ENCODE measurements at regions not wholly inside any gene's neighbourhood (a gene's known extent, or its start where the extent isn't known, plus 50 kb on each side); places are given as distances from the start of the nearest gene placed in this dataset.

DNA sequence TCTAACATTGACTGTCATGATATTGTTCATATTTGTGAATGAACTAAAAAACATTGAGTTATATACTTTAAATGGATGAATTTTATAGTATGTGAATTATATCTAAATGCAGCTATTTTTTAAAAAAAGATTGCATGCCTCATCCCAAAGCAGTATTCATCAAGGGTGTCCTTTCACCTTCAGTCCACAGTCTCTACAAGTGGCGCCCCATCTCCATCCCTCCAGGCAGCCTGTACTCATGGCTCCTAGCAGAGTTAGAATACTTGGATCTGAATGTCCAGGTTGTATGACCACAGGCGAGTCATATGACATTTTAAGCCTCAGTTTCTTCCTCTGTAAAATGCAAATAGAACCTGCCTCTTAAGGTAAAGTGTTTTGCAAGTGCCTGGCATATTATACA, 69.8 kb downstream of the TMEM100 start:
- H3K4me3 ChIP-seq (ENCODE audit: low read depth, low read length): no peak overlapping the region
- H3K36me3 ChIP-seq (ENCODE audit: control insufficient read depth, insufficient read depth, low read length): no peaks in the 10 kb centered on the region
- no peak overlapping the region for H3K27ac ChIP-seq (ENCODE audit: low read depth, low read length)
- no peak overlapping the region for H3K9ac ChIP-seq (ENCODE audit: low read depth, low read length)
- H3K27me3 ChIP-seq (ENCODE audit: control insufficient read depth, insufficient read depth, low read length): no peaks in the 10 kb centered on the region
- H3K4me1 ChIP-seq (ENCODE audit: control insufficient read depth, insufficient read depth, low read length): peaks cover 3% of the 10 kb centered on the region; the same call in 1 of the 2 replicates
- H3K9me3 ChIP-seq (ENCODE audit: control insufficient read depth, insufficient read depth, low read length): no peaks in the 10 kb centered on the region

DNA sequence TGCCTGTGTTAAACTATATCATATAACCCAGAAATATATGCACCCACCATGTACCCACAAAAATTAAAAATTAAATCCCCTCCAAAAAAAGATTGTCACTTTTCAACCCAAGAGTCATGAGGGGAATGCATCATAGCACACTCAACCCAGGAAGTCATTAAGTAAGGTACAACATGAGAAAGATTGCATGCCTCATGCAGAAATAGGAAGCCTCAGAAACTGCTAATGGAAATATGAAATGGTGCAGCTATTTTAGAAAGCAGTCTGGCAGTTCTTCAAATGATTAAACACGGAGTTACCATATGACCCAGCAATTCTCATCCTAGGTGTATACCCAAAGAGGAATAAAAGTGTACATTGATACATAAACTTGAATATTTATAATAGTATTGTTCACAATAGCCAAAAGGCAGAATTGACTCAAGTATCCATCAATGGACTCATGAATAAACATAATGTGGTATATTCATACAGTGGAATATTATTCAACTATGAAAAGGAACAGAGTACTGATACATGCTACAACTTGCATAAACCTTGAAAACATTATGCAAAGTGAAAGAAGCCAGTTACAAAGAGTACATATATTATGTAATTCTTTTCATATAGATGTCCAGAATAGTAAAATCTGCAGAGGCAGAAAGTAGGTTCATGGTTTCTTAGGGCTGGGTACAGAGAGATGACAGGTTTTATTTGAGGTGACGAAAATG, 70.4 kb downstream of the TMEM100 start:
- H3K36me3 ChIP-seq (ENCODE audit: control insufficient read depth, insufficient read depth, low read length): no peaks in the 10 kb centered on the region
- no peak overlapping the region for H3K27ac ChIP-seq (ENCODE audit: low read depth, low read length)
- H3K9ac ChIP-seq (ENCODE audit: low read depth, low read length): no peak overlapping the region
- H3K27me3 ChIP-seq (ENCODE audit: control insufficient read depth, insufficient read depth, low read length): no peaks in the 10 kb centered on the region
- no peaks in the 10 kb centered on the region for H3K9me3 ChIP-seq (ENCODE audit: control insufficient read depth, insufficient read depth, low read length)
- H3K4me3 ChIP-seq (ENCODE audit: low read depth, low read length): no peak overlapping the region
- peaks cover 3% of the 10 kb centered on the region; the same call in 1 of the 2 replicates for H3K4me1 ChIP-seq (ENCODE audit: control insufficient read depth, insufficient read depth, low read length)

DNA sequence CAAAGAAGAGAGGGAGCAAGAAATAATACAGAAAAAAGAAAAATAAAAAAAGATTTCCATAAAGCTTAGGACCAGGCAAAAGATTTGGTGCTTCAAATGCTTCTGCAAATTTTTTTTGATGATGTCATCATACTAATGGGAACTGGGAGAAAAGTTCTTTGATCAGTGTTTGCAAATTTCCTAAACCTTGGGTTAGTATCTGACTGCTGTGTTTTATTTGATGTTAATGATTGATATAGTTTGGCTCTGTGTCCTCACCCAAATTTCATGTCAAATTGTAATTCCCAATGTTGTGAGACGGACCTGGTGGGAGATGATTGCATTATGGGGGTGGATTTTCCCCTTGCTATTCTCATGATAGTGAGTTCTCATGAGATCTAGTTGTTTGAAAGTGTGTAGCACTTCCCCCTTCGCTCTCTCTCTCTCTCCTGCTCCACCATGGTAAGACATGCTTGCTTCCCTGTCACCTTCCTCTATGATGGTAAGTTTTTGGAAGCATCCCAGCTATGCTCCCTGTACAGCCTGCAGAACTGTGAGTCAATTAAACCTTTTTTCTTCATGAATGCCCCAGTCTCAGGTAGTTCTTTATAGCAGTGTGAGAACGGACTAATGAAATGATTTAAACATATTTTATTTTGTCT, 72.6 kb downstream of the TMEM100 start:
- no peaks in the 10 kb centered on the region for H3K27me3 ChIP-seq (ENCODE audit: control insufficient read depth, insufficient read depth, low read length)
- no peaks in the 10 kb centered on the region for H3K9me3 ChIP-seq (ENCODE audit: control insufficient read depth, insufficient read depth, low read length)

DNA sequence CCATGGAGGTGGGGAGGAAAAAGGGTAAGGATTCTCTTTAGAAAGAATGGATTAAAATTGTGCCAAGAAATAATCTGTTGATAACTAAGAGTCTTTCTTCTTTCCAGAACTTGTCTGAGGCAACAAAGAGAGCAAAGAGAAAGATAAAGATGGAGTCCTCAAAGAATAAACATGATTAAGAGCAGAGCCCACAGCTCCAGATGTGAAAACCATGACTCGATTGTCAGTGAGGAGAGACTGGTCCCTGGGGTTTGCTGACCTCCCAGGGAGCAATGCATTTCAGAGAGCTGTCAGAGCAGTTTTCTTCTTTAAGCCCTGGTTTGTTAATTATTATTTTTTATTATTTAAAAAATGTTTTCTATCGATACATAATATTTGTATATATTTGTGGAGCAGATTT, 74.6 kb downstream of the TMEM100 start:
- Histone ChIP-seq H3K4me1 (ENCODE audit: control insufficient read depth, insufficient read depth, low read length) (peaks cover 3% of the 10 kb centered on the region; the same call in 1 of the 2 replicates), H3K9ac (ENCODE audit: low read depth, low read length) (no peak overlapping the region), H3K9me3 (ENCODE audit: control insufficient read depth, insufficient read depth, low read length) (no peaks in the 10 kb centered on the region), H3K27ac (ENCODE audit: low read depth, low read length) (no peak overlapping the region), H3K4me3 (ENCODE audit: low read depth, low read length) (no peak overlapping the region), H3K27me3 (ENCODE audit: control insufficient read depth, insufficient read depth, low read length) (no peaks in the 10 kb centered on the region), H3K36me3 (ENCODE audit: control insufficient read depth, insufficient read depth, low read length) (no peaks in the 10 kb centered on the region)

More for the DNA sequence above, 72.6 kb downstream of the TMEM100 start:
- H3K4me1 ChIP-seq (ENCODE audit: control insufficient read depth, insufficient read depth, low read length): peaks cover 3% of the 10 kb centered on the region; the same call in 1 of the 2 replicates
- no peaks in the 10 kb centered on the region for H3K36me3 ChIP-seq (ENCODE audit: control insufficient read depth, insufficient read depth, low read length)
- no peak overlapping the region for H3K27ac ChIP-seq (ENCODE audit: low read depth, low read length)
- H3K9ac ChIP-seq (ENCODE audit: low read depth, low read length): no peak overlapping the region
- H3K4me3 ChIP-seq (ENCODE audit: low read depth, low read length): no peak overlapping the region

DNA sequence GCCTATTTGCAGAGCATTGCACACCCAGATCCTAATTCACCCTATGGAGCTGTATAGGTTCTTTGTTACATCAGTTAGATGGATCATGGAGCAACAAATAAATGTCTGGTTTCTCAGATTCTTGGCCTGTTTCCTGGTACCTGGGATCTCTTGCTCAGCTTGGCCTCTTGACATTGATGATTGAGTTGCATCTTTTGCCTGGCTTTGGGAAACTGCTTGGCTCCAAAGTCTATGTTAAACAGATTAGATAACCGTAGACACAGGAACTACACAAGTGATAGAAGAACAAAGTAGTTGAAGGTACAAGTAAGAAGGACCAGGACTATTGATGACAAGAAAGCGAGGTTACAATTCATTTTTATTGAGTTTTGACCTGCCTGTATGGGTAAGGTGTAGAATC, 77.3 kb downstream of the TMEM100 start:
- H3K9ac ChIP-seq (ENCODE audit: low read depth, low read length): no peak overlapping the region
- no peak overlapping the region for H3K4me3 ChIP-seq (ENCODE audit: low read depth, low read length)
- no peak overlapping the region for H3K27ac ChIP-seq (ENCODE audit: low read depth, low read length)
- H3K4me1 ChIP-seq (ENCODE audit: control insufficient read depth, insufficient read depth, low read length): peaks cover 6% of the 10 kb centered on the region; the same call in 1 of the 2 replicates
- no peaks in the 10 kb centered on the region for H3K36me3 ChIP-seq (ENCODE audit: control insufficient read depth, insufficient read depth, low read length)
- H3K27me3 ChIP-seq (ENCODE audit: control insufficient read depth, insufficient read depth, low read length): no peaks in the 10 kb centered on the region
- no peaks in the 10 kb centered on the region for H3K9me3 ChIP-seq (ENCODE audit: control insufficient read depth, insufficient read depth, low read length)

DNA sequence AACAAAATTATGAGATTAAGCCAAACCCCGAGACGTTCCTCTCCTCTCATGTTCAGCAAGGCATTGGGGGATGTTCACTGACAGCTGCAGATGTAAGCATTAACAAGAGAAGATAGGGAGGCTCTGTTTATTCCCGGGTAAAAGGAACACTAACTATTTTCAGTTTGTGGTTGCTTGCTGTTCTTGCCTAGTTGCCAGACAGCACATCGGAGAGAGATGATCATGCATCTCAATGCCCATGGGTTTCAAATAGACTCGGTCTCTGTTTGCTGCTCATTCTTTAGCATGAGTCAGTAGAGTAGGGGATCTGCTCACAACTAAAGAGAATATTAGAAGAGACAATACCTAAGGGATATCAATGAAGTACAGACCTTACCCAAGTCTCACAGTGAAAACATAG, 78.3 kb downstream of the TMEM100 start:
- Histone ChIP-seq H3K4me1 (ENCODE audit: control insufficient read depth, insufficient read depth, low read length) (peaks cover 6% of the 10 kb centered on the region; the same call in 1 of the 2 replicates), H3K9ac (ENCODE audit: low read depth, low read length) (no peak overlapping the region), H3K27me3 (ENCODE audit: control insufficient read depth, insufficient read depth, low read length) (no peaks in the 10 kb centered on the region), H3K9me3 (ENCODE audit: control insufficient read depth, insufficient read depth, low read length) (no peaks in the 10 kb centered on the region), H3K36me3 (ENCODE audit: control insufficient read depth, insufficient read depth, low read length) (no peaks in the 10 kb centered on the region), H3K27ac (ENCODE audit: low read depth, low read length) (no peak overlapping the region), H3K4me3 (ENCODE audit: low read depth, low read length) (no peak overlapping the region)

DNA sequence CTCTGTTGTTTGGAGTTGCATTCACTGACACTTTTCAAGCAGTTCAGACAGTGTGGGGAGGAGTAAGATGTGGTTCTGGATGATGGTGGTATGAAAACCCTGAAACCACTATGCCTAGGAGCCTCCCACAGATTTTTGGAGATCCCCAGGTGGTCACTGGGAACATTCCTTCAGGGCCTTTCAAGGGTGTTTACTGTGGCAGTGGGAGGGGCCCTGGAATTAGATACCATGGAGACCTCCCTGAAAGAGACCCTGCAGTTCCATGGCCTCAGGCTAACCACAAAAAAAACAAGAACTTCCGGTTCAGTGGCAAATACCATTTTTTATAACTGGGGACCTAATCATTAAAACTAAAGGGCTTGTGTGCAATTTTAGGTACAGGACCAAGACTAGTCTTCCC, 79.9 kb downstream of the TMEM100 start:
- H3K9ac ChIP-seq (ENCODE audit: low read depth, low read length): no peak overlapping the region
- H3K27me3 ChIP-seq (ENCODE audit: control insufficient read depth, insufficient read depth, low read length): no peaks in the 10 kb centered on the region
- H3K36me3 ChIP-seq (ENCODE audit: control insufficient read depth, insufficient read depth, low read length): no peaks in the 10 kb centered on the region
- no peak overlapping the region for H3K4me3 ChIP-seq (ENCODE audit: low read depth, low read length)
- H3K9me3 ChIP-seq (ENCODE audit: control insufficient read depth, insufficient read depth, low read length): no peaks in the 10 kb centered on the region
- peaks cover 3% of the 10 kb centered on the region; the same call in 1 of the 2 replicates for H3K4me1 ChIP-seq (ENCODE audit: control insufficient read depth, insufficient read depth, low read length)
- no peak overlapping the region for H3K27ac ChIP-seq (ENCODE audit: low read depth, low read length)

DNA sequence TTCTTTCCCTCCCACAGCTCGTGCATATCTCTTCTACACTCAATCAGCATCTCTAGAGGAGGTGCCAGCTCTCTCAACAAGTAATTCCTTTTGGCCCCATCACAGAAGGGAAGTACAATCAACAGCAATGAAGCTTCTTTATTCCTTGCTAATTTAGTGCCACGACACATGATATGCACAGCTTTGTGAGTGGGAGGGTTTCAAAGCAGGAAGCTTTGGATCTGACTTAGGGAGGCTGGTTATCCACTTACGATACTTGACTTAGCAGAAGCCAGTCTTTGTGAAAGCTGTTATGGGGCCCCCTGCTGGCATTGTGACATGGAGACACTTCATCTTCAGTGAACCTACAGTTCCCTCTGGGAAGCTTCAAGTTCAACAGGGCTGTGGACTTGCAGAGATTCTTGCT, 81.0 kb downstream of the TMEM100 start:
- Histone ChIP-seq H3K9me3 (ENCODE audit: control insufficient read depth, insufficient read depth, low read length) (no peaks in the 10 kb centered on the region), H3K9ac (ENCODE audit: low read depth, low read length) (no peak overlapping the region), H3K4me3 (ENCODE audit: low read depth, low read length) (no peak overlapping the region), H3K27me3 (ENCODE audit: control insufficient read depth, insufficient read depth, low read length) (no peaks in the 10 kb centered on the region), H3K36me3 (ENCODE audit: control insufficient read depth, insufficient read depth, low read length) (no peaks in the 10 kb centered on the region), H3K4me1 (ENCODE audit: control insufficient read depth, insufficient read depth, low read length) (peaks cover 3% of the 10 kb centered on the region; the same call in 1 of the 2 replicates), H3K27ac (ENCODE audit: low read depth, low read length) (no peak overlapping the region)

DNA sequence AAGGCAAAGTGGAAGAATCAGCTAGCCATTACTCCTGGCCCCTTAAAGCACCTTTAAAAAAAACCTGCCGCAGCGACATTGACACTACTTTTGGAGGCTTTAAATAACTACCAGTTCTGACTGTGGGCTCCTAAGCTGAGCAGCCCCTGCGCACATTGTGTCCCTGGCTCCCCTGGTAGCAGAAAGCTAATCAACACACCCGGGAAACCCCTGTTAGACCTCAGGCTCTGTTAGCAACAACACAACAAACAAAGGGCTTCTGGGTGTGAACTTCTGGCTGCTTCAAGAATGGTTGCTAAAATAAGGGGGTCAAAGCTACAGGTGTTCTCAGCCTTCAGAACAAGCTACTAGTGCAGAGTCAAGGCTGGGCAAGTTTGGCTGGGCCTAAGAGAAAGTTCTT, 83.6 kb downstream of the TMEM100 start:
- Histone ChIP-seq H3K4me1 (ENCODE audit: control insufficient read depth, insufficient read depth, low read length) (peaks cover 10% of the 10 kb centered on the region; the same call in 1 of the 2 replicates), H3K9ac (ENCODE audit: low read depth, low read length) (no peak overlapping the region), H3K36me3 (ENCODE audit: control insufficient read depth, insufficient read depth, low read length) (no peaks in the 10 kb centered on the region), H3K4me3 (ENCODE audit: low read depth, low read length) (no peak overlapping the region), H3K27me3 (ENCODE audit: control insufficient read depth, insufficient read depth, low read length) (no peaks in the 10 kb centered on the region), H3K27ac (ENCODE audit: low read depth, low read length) (no peak overlapping the region), H3K9me3 (ENCODE audit: control insufficient read depth, insufficient read depth, low read length) (no peaks in the 10 kb centered on the region)

DNA sequence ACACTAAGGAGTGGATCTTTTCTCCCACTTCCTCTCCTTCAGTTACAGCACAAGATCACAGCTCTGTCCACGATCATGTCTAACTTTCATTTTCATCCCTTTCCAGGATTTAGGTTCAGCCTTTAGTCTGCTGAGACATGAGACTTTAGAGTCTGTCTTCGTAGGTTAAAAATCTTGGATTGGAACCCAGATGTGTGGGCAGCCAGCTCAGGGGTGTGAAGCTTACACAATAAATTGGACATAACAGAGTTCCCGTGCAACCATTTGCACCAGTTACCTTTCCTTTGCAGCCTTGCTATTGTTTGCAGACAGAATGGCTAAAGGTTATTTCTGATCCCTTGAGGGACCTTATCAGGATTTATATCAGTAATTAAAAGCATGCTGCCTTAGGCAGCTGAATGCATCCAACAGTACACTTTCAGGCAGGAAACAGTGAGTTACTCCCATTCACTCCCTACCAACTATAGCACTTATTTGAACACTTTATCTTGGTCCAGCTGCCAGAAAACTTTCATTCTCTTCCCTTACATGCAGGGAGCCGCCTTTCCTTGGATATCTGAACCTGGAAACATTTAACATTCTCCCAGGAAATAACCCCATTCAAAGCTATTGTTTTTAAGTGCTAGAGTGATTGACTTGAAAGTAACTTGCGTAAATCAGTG, 87.3 kb downstream of the TMEM100 start:
- Histone ChIP-seq H3K4me1 (ENCODE audit: control insufficient read depth, insufficient read depth, low read length) (0 out of 2 replicates have a peak, but pooled peaks cover 12% of the 10 kb centered on the region), H3K4me3 (ENCODE audit: low read depth, low read length) (no peak overlapping the region), H3K9me3 (ENCODE audit: control insufficient read depth, insufficient read depth, low read length) (no peaks in the 10 kb centered on the region), H3K9ac (ENCODE audit: low read depth, low read length) (no peak overlapping the region), H3K27me3 (ENCODE audit: control insufficient read depth, insufficient read depth, low read length) (no peaks in the 10 kb centered on the region), H3K36me3 (ENCODE audit: control insufficient read depth, insufficient read depth, low read length) (no peaks in the 10 kb centered on the region), H3K27ac (ENCODE audit: low read depth, low read length) (no peak overlapping the region)

DNA sequence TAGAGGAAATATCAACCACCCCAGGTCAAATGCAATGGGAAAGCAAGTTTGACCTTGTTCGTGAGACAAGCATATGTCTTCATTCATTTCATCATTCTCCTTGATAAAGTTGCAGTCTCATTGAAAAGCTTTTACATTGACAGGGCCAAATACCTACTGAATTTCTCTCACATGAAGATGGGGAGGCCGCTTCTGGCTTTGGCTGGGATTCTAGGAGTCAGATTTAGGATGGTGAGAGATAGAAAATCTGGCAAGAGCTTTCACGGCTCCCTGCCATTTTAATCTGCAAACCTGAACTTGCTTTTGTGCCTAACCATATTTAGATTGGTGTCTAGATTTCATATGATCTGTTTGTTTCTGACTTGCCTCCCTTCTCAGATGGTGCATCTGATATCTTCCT, 88.0 kb downstream of the TMEM100 start:
- Histone ChIP-seq H3K36me3 (ENCODE audit: control insufficient read depth, insufficient read depth, low read length) (no peaks in the 10 kb centered on the region), H3K9ac (ENCODE audit: low read depth, low read length) (no peak overlapping the region), H3K27me3 (ENCODE audit: control insufficient read depth, insufficient read depth, low read length) (no peaks in the 10 kb centered on the region), H3K27ac (ENCODE audit: low read depth, low read length) (no peak overlapping the region), H3K4me1 (ENCODE audit: control insufficient read depth, insufficient read depth, low read length) (peaks cover 17% of the 10 kb centered on the region; the same call in 1 of the 2 replicates), H3K4me3 (ENCODE audit: low read depth, low read length) (no peak overlapping the region), H3K9me3 (ENCODE audit: control insufficient read depth, insufficient read depth, low read length) (no peaks in the 10 kb centered on the region)
